GM19372 (cell line): ENCODE measurements at regions not wholly inside any gene's neighbourhood (a gene's known extent, or its start where the extent isn't known, plus 50 kb on each side); places are given as distances from the start of the nearest gene placed in this dataset.
"Not testable (repeated sequence)": the region's sequence is repeated elsewhere in the genome, so short reads cannot be mapped to it uniquely, and the experiment has no call there.

Source experiments
- ATAC-seq: cut with Tn5 transposase; IDR thresholded peaks from one replicate; pipeline ENCODE4 v1.9.1; 2021; ENCODE audit warnings: mild to moderate bottlenecking, low read depth, moderate library complexity; ENCODE audit not compliant: unreplicated experiment

- ATAC-seq: no peak
These were observed 1763.7 kb upstream of the SEL1L start for GRCh38 chr14:83297361-83297760.

DNA sequence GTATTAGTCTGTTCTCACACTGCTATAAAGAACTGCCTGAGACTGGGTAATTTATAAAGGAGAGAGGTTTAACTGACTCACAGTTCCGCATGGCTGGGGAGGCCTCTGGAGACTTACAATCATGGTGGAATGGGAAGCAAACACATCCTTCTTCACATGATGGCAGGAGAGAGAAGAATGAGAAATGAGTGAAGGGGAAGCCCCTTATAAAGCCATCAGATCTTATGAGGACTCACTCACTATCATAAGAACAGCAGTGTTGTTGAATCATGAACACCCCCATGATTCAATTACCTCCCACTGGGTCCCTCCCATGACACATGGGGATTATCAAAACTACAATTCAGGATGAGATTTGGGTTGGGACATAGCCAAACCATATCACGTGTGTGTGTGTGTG, 1764.4 kb upstream of the SEL1L start:
- not testable (repeated sequence) for ATAC-seq

GRCh38 chr14:83300476-83301064, 1766.9 kb upstream of the SEL1L start:
- ATAC-seq: no peak

DNA sequence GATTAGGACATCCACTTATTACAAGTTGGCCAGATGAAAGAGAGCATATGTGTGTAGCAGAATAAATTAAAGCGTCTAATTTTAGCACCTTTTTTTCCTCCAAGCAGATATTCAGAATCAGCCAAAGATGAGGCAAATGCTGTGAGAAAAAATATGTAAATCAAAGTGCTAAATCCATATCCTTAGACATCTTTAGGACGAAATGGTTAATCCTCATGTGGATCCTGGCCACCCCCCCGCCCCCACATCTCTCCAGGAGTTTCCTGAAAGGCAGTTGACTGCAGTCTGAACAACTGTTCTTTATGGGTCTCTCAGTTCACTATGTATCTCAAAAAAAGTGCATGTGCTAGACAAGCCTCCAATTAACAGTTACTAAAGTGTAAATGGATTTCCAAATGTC, 1768.1 kb upstream of the SEL1L start:
- no peak for ATAC-seq

DNA sequence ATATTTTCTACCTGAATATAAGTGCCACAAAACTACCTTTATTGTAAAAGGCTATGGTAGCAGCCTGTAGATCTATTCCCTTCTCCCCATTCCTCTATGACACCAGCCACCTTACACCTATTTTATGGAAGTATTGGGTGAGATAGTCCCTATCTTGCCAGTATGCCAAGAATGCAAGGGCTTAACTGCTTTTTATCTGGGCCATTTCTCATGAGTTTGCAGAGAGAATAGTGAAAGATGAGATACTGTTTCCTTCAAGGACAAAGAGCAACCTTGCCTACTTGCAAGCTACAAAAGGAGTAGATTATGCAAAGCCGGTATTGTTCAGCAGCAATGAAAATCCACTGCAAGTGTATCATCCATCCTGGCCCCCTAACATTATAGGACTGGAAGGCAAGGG, 1775.6 kb upstream of the SEL1L start:
- no peak for ATAC-seq

DNA sequence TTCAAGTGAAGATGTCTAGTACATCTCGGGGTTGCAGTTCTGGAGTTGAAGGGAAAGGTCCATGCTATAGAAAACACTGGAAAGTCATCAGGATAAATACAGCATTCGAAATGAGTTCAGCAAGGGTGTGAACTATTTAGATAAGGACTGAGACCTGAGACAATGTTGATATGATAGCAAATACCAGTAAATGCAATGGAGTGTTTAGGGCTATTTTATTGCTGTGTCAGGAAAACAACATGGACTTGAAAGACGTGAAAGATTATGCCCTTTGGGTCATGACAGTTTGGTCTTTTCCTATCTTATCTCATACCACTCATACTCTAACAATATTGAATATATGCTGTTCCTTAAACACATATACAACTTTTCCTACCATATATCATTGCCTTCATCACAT, 1776.2 kb upstream of the SEL1L start:
- no peak for ATAC-seq

DNA sequence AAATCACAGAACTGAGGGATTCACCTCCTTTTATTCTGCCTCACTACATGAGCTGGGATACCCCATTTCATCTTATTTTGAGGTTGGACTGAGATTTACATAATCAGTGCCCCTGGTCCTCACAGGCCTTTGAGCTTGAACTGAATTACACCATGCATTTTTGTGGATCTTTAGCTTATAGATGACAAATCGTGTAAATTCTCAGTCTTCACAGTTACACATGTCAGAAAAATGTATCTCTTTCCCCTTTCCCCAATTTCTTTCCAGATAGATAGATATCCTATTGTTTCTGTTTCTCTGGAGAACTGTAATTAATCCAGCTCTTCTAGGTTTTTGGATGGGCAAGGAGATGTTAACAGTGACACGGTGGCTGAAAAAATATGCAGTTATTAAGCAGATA, 1778.9 kb upstream of the SEL1L start:
- ATAC-seq: no peak

DNA sequence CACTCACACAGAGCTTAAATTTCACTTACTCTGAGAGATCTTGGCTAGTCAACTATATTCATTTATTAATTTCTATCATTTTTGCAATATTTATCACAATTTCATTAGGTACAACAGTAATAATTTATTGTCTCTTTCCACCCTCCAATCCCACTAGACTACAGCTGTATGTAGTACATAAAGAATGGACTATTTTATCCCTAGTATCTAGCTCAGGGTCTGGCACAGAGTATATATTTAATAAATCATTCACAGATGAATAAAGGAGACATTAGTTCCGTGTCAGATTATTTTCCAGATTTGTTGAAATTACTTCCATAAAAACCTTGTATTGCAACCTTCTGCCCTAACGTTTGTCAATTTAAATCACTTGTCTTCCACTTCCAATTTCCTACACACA, 1781.1 kb upstream of the SEL1L start:
- no peak for ATAC-seq

DNA sequence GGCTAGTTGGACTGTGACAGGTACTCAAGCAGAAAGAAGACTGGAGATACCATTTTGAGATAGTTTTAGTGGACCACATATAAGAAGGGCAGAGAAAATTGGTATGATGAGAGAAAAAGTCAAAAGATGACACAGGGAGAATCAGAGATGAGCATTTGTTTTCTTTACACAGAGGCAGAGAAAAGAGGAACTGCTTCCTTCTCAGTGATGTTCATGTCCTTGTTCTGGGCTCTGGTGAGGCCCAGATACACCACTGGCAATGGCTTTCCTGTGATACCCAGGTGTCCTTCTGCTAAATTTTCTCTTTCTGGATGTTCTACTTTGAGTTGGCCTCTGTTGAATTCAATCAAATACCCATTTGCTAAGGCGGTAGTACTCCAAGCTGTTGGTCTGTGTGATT, 1782.7 kb upstream of the SEL1L start:
- no peak for ATAC-seq

DNA sequence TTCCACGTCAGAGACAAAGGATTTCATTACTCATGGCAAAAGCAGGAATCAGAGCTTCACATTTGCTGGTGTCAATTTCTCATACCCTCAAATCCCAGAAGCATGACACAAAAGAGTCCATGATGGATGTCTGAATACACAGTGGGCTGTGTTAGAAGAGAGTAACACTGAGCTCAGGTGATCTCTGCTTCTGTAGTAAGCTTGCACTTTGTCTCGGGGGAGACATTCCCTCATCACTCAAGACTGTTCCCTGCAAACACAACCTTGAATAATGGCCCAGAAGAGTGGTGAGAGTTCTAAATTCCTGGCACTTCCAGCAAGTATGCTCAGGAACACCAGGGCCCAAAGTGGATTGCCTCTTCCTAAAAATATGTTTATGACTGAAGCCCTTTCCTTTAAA, 1787.2 kb upstream of the SEL1L start:
- ATAC-seq: no peak

DNA sequence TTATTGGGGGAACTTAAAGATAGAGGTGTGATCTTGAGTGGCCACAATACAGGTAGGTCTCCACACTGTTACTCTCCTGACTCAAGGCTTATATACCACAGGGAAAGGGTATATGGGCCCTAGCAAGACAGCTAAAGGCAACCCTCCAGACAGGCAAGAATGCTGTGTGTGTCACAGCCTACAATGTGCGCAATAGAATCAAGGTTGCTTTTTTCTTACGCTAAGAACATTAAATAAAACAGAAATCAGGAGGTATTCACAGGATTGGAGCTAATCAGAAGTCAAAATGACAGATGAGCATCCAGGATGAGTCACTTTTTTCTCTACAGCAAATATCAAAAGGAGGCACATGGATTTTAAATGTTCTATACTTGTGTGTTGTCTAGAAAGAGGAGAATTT, 1797.9 kb upstream of the SEL1L start:
- ATAC-seq: no peak

DNA sequence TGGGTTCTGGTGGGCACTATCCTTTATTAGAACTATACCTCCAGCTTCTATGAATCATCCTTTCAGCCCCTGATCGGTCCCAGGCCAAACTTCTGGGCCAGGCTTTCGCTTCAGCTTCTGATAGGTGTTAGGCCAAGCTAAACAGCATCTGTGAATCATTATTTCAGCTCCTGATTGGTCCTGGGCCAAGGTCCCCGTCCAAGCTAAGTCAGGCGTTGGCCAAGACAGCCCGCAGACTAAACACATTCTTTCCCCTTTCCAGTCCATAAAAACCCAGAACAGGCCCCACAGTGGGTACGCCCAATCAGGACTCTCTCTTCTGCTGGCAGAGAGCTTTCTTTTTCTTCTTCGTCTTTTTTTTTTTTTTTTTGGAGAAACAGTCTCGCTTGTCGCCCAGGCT, 1808.9 kb upstream of the SEL1L start:
- ATAC-seq: no peak

DNA sequence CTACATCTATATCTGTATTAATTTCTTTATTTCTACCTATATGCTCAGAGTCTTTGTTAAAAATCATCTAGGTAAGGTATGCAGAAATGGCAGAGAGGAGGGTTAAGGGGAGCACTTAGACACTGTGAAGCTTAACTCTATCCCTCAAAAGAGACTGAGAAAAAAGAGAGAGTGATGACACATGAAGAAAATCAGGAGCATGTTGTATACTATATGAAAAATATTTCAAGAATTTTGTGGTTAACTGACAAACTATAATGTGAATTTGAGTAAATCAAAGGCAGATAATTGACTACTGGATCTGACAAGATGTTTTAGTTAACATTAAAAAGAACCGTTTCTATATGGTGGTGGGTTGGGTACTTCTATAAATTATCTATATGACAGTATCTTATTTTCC, 1814.2 kb upstream of the SEL1L start:
- ATAC-seq: no peak

DNA sequence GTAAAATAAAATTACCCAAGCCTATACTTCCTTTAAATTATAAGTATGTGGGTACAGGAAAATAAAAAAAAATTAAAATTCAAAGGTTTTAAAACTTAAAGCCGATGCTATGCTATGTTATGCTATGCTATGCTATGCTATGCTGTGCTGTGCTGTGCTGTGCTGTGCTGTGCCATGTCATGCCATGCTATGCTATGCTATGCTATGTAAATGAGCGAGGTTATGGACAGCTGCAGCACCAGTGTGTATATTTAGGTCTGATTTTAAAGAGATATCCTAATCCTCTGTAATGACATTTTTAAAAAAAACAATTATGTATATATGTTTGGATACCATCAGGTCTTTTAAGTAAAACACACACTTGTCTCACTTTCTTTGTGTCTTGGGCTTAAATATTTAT, 1822.0 kb upstream of the SEL1L start:
- ATAC-seq: no peak

DNA sequence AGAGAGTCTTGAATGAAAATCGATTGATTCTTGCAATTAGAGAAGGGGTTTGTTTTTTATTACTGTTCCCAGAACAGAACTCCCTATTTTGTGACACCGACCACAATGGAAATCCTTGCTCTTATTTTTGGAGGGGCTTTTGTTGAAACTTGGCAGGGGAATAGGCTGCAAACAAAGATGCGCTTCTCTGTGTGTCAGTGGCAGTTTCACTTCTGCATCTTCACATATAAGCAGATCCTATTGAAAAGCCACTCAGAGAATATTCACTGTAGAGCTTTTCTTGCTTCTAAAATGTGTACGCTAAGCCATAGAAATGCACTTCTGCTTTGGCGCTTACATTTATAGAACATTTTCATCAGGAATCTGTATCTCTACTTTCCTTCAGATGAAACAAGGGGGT, 1822.4 kb upstream of the SEL1L start:
- no peak for ATAC-seq

GRCh38 chr14:83372271-83372670, 1838.6 kb upstream of the SEL1L start:
- ATAC-seq: no peak

- no peak for ATAC-seq
These were observed 1845.8 kb upstream of the SEL1L start for GRCh38 chr14:83379436-83379835.

GRCh38 chr14:83384253-83384652, 1850.6 kb upstream of the SEL1L start:
- no peak for ATAC-seq

- no peak for ATAC-seq
These were observed 1861.7 kb upstream of the SEL1L start for GRCh38 chr14:83395321-83395720.

DNA sequence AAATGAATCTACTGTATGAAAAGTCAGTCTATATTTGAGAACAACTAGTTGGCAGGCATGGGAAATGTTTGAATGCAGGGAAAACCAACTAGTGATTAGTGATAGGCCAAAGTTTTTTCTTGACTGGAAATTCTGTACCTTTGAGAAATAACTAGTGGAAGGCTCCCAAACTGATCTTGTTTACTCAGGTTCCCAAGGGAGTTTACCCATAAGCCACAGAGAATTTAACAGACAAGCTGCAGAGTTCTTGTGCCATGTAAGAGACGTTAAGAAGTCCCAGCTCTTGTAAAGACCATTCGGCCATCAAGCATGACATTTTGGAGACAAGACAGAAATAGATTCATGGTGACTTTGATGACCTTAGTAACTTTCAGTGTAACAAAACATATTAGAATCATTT, 1882.8 kb upstream of the SEL1L start:
- no peak for ATAC-seq

- ATAC-seq: no peak
These were observed 1885.8 kb upstream of the SEL1L start for GRCh38 chr14:83419420-83419819.

- no peak for ATAC-seq
These were observed 1888.1 kb upstream of the SEL1L start for GRCh38 chr14:83421711-83422110.

DNA sequence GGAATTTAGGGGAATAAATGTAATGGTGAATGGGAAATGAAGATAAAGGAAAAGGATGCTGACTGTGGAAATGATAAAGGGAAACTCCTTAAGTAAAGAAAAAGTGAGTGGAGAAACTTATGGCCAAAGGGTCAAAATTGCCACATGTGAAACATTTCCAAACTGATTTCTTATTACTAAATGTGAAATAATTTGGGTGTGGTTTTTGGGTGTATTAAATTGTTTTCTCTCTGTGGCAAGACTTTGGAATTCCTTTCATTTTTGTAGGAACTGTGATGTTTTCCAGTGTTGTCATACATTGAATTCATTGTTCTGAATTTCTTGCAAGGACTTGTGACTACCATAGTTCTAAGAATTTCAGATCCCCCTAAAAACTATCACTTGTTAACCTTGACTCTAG, 1891.5 kb upstream of the SEL1L start:
- no peak for ATAC-seq
